HEK293 (cell line): ENCODE measurements at regions not wholly inside any gene's neighbourhood (a gene's known extent, or its start where the extent isn't known, plus 50 kb on each side); places are given as distances from the start of the nearest gene placed in this dataset.

Source experiments
- CTCF ChIA-PET: fragments of 350-600 bp; formaldehyde crosslinking; extraction: SDS; loops from one replicate; lab custom pipeline; 2021; ENCODE audit warnings: antibody characterized with exemption; lab: Yijun Ruan, JAX
- POLR2A ChIA-PET: fragments of 300-600 bp; formaldehyde crosslinking; extraction: SDS; loops from one replicate; lab custom pipeline; 2020; ENCODE audit warnings: antibody characterized with exemption, inconsistent platforms; lab: Yijun Ruan, JAX
- H3K27ac ChIP-seq: fragments of 200-500 bp; sonication (Bioruptor generic); 2 replicates; pipeline ENCODE4 v1.5.1; 2014; ENCODE audit warnings: low read depth, low read length, control low read depth, inconsistent platforms; ENCODE audit errors: extremely low read depth
- H3K36me3 ChIP-seq, 2 experiments: fragments of 200-500 bp in 1 of 2; sonication (Bioruptor generic) in 1 of 2; 1 replicate in 1 of 2; 2 replicates in 1 of 2; pipeline ENCODE4 v1.5.1; 2014 to 2017; ENCODE audit warnings: inconsistent platforms in 2 of 2, low read length in 2 of 2; ENCODE audit not compliant: control insufficient read depth in 2 of 2, insufficient read depth in 1 of 2
- H3K4me1 ChIP-seq: fragments of 200-500 bp; sonication (Bioruptor generic); 2 replicates; pipeline ENCODE4 v1.5.1; 2014; ENCODE audit warnings: mild to moderate bottlenecking, low read length, inconsistent platforms; ENCODE audit not compliant: control insufficient read depth, insufficient read depth
- H3K4me3 ChIP-seq: 2 replicates; pipeline ENCODE4 v1.5.1; 2011; ENCODE audit warnings: low read depth, mild to moderate bottlenecking, control low read depth, low read length, moderate library complexity
- H3K9me3 ChIP-seq: fragments of 200-500 bp; sonication (Bioruptor generic); 2 replicates; pipeline ENCODE4 v1.5.1; 2014; ENCODE audit warnings: low read depth, low read length, inconsistent platforms; ENCODE audit not compliant: control insufficient read depth, insufficient read depth
- CTCF ChIP-seq: fragments of 450-650 bp; formaldehyde crosslinking; IDR thresholded peaks from 2 replicates; pipeline ENCODE4 v1.5.1; 2016; ENCODE audit warnings: missing biosample characterization, missing genetic modification characterization
- GLI2 ChIP-seq: fragments of 450-650 bp; formaldehyde crosslinking; IDR thresholded peaks from 2 replicates; pipeline ENCODE4; 2017; ENCODE audit warnings: missing biosample characterization, missing genetic modification characterization, low read depth, borderline replicate concordance
- GLIS2 ChIP-seq: fragments of 450-650 bp; formaldehyde crosslinking; IDR thresholded peaks from 2 replicates; pipeline ENCODE4 v1.5.1; 2016; ENCODE audit warnings: missing biosample characterization, missing genetic modification characterization
- KLF9 ChIP-seq: fragments of 450-650 bp; formaldehyde crosslinking; IDR thresholded peaks from 2 replicates; pipeline ENCODE4 v1.5.1; 2016; ENCODE audit warnings: missing biosample characterization, missing genetic modification characterization, low read depth
- PRDM1 ChIP-seq: fragments of 450-650 bp; formaldehyde crosslinking; IDR thresholded peaks from 2 replicates; pipeline ENCODE4; 2016; ENCODE audit warnings: missing biosample characterization, missing genetic modification characterization
- PRDM4 ChIP-seq: fragments of 450-650 bp; formaldehyde crosslinking; IDR thresholded peaks from 2 replicates; pipeline ENCODE4 v1.5.1; 2017; ENCODE audit warnings: missing biosample characterization, missing genetic modification characterization
- REPIN1 ChIP-seq: fragments of 450-650 bp; formaldehyde crosslinking; IDR thresholded peaks from 2 replicates; pipeline ENCODE4 v1.5.1; 2017; ENCODE audit warnings: missing biosample characterization, missing genetic modification characterization, low read depth
- SP3 ChIP-seq: fragments of 450-650 bp; formaldehyde crosslinking; IDR thresholded peaks from 2 replicates; pipeline ENCODE4 v1.5.1; 2016; ENCODE audit warnings: missing biosample characterization, missing genetic modification characterization
- ZBTB26 ChIP-seq: fragments of 450-650 bp; formaldehyde crosslinking; optimal IDR thresholded peaks from 2 replicates; pipeline ENCODE3; 2016; ENCODE audit warnings: missing biosample characterization, mild to moderate bottlenecking, missing genetic modification characterization
- ZNF175 ChIP-seq: fragments of 450-650 bp; formaldehyde crosslinking; IDR thresholded peaks from 2 replicates; pipeline ENCODE4 v1.5.1; 2016; ENCODE audit warnings: missing biosample characterization, missing genetic modification characterization
- ZNF2 ChIP-seq: fragments of 450-650 bp; formaldehyde crosslinking; IDR thresholded peaks from 2 replicates; pipeline ENCODE4 v1.5.1; 2016; ENCODE audit warnings: missing biosample characterization, missing genetic modification characterization
- ZNF335 ChIP-seq: fragments of 450-650 bp; formaldehyde crosslinking; conservative IDR thresholded peaks from 2 replicates; pipeline ENCODE4 v1.5.1; 2016; ENCODE audit warnings: missing biosample characterization, missing genetic modification characterization
- ZNF341 ChIP-seq: fragments of 450-650 bp; formaldehyde crosslinking; IDR thresholded peaks from 2 replicates; pipeline ENCODE4; 2016; ENCODE audit warnings: low read depth, missing biosample characterization, missing genetic modification characterization
- ZNF394 ChIP-seq: fragments of 450-650 bp; formaldehyde crosslinking; IDR thresholded peaks from 2 replicates; pipeline ENCODE4 v1.5.1; 2016; ENCODE audit warnings: missing biosample characterization, missing genetic modification characterization, mild to moderate bottlenecking, moderate library complexity, borderline replicate concordance
- ZNF501 ChIP-seq: fragments of 450-650 bp; formaldehyde crosslinking; IDR thresholded peaks from 2 replicates; pipeline ENCODE4 v1.5.1; 2016; ENCODE audit warnings: missing biosample characterization, missing genetic modification characterization
- ZNF544 ChIP-seq: fragments of 450-650 bp; formaldehyde crosslinking; IDR thresholded peaks from 2 replicates; pipeline ENCODE4 v1.5.0; 2017; ENCODE audit warnings: missing biosample characterization, missing genetic modification characterization
- ZNF677 ChIP-seq: fragments of 450-650 bp; IDR thresholded peaks from 2 replicates; pipeline ENCODE4 v1.5.0; 2018; ENCODE audit warnings: missing biosample characterization, mild to moderate bottlenecking, missing genetic modification characterization, moderate library complexity
- ZNF747 ChIP-seq: fragments of 450-650 bp; formaldehyde crosslinking; IDR thresholded peaks from 2 replicates; pipeline ENCODE4 v1.5.1; 2016; ENCODE audit warnings: missing biosample characterization, missing genetic modification characterization
- TF ChIP-seq, protein P1 (sequence below): fragments of 450-650 bp; formaldehyde crosslinking; IDR thresholded peaks from 2 replicates; pipeline ENCODE4 v1.5.1; 2016; ENCODE audit warnings: missing biosample characterization, missing genetic modification characterization
- TF ChIP-seq, protein P2 (sequence below): fragments of 450-650 bp; formaldehyde crosslinking; IDR thresholded peaks from 2 replicates; pipeline ENCODE4; 2016; ENCODE audit warnings: missing biosample characterization, missing genetic modification characterization
- TF ChIP-seq, protein P3 (sequence below): fragments of 450-650 bp; formaldehyde crosslinking; IDR thresholded peaks from 2 replicates; pipeline ENCODE4 v1.5.1; 2017; ENCODE audit warnings: missing biosample characterization, missing genetic modification characterization
- TF ChIP-seq, protein P4 (sequence below): fragments of 450-650 bp; formaldehyde crosslinking; IDR thresholded peaks from 2 replicates; pipeline ENCODE4 v1.5.1; 2017; ENCODE audit warnings: missing biosample characterization, missing genetic modification characterization

DNA sequence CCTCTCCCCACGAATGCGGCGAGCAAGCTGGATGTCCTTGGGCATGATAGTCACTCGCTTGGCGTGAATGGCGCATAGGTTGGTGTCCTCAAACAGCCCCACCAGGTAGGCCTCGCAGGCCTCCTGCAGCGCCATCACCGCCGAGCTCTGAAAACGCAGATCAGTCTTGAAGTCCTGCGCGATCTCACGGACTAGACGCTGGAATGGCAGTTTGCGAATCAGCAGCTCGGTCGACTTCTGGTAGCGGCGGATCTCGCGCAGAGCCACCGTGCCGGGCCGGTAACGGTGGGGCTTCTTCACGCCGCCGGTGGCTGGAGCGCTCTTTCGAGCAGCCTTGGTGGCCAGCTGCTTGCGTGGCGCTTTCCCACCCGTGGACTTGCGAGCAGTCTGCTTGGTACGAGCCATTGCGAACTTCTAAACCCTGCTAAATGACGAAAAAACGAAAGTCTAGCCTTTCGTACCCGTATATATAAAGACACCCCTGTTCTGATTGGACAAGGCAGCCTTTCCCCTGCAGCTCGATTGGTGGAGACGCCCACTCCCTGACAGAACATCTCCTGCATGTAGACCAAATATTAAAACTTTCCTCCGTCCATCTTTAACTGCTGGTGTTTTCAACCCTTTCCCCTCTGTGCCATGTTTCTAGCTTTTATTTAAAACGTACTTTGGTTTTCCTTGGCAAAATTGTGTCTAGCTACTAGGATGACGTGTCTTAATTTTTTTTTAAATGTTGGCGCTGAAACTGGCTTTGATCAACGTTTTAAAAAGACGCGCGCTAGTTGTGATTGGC, 109.8 kb downstream of the HFE start:
- POLR2A ChIA-PET, result interaction anchor here (0.7 to 4.5 kb wide), 9 partner anchors 9 to 221 kb away, joined by 3 to 49 read pairs (median 12); a partner anchor contains a TSS
- Histone ChIP-seq H3K36me3 (peaks cover 0 to 5% of the 10 kb centered on the region in 2 experiments; a peak in 1 of 3 replicates), H3K4me3 (peak overlapping the region; percentile 29), H3K9me3 (no peaks in the 10 kb centered on the region), H3K27ac (no peak overlapping the region), H3K4me1 (no peaks in the 10 kb centered on the region)
- CTCF ChIA-PET, result interaction anchor here (0.7 to 1.8 kb wide), 4 partner anchors 8 to 53 kb away, joined by 3 to 8 read pairs (median 6); a partner anchor contains a TSS
- peak; percentile 28 for TF ChIP-seq ZBTB26 (tag by site-specific recombination)
- TF ChIP-seq ZNF341 (tag by site-specific recombination), result peak; percentile 39
- TF ChIP-seq, protein P1, sequence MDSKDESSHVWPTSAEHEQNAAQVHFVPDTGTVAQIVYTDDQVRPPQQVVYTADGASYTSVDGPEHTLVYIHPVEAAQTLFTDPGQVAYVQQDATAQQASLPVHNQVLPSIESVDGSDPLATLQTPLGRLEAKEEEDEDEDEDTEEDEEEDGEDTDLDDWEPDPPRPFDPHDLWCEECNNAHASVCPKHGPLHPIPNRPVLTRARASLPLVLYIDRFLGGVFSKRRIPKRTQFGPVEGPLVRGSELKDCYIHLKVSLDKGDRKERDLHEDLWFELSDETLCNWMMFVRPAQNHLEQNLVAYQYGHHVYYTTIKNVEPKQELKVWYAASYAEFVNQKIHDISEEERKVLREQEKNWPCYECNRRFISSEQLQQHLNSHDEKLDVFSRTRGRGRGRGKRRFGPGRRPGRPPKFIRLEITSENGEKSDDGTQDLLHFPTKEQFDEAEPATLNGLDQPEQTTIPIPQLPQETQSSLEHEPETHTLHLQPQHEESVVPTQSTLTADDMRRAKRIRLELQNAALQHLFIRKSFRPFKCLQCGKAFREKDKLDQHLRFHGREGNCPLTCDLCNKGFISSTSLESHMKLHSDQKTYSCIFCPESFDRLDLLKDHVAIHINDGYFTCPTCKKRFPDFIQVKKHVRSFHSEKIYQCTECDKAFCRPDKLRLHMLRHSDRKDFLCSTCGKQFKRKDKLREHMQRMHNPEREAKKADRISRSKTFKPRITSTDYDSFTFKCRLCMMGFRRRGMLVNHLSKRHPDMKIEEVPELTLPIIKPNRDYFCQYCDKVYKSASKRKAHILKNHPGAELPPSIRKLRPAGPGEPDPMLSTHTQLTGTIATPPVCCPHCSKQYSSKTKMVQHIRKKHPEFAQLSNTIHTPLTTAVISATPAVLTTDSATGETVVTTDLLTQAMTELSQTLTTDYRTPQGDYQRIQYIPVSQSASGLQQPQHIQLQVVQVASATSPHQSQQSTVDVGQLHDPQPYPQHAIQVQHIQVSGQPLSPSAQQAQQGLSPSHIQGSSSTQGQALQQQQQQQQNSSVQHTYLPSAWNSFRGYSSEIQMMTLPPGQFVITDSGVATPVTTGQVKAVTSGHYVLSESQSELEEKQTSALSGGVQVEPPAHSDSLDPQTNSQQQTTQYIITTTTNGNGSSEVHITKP, result no peak
- TF ChIP-seq ZNF544 (tag by site-specific recombination), result no peak
- TF ChIP-seq PRDM4 (tag by site-specific recombination), result no peak
- TF ChIP-seq SP3 (tag by site-specific recombination), result no peak
- TF ChIP-seq ZNF2 (tag by site-specific recombination), result peak; percentile 66; the same call in 1 of the 2 replicates
- TF ChIP-seq, protein P2, sequence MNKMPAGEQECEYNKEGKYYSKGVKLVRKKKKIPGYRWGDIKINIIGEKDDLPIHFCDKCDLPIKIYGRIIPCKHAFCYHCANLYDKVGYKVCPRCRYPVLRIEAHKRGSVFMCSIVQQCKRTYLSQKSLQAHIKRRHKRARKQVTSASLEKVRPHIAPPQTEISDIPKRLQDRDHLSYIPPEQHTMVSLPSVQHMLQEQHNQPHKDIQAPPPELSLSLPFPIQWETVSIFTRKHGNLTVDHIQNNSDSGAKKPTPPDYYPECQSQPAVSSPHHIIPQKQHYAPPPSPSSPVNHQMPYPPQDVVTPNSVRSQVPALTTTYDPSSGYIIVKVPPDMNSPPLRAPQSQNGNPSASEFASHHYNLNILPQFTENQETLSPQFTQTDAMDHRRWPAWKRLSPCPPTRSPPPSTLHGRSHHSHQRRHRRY (tag by site-specific recombination), result no peak
- 0 out of 2 replicates have a peak, but pooled peaks have one; percentile 10 for TF ChIP-seq KLF9 (tag by site-specific recombination)
- TF ChIP-seq REPIN1 (tag by site-specific recombination), result no peak
- 0 out of 2 replicates have a peak, but pooled peaks have one; percentile 17 for TF ChIP-seq ZNF335 (tag by site-specific recombination)
- TF ChIP-seq PRDM1 (tag by site-specific recombination), result peak; percentile 17; the same call in 1 of the 2 replicates
- peak; percentile 18; the same call in 1 of the 2 replicates for TF ChIP-seq GLIS2 (tag by site-specific recombination)
- TF ChIP-seq CTCF (tag by site-specific recombination), result 0 out of 2 replicates have a peak, but pooled peaks have one; percentile 12
- TF ChIP-seq GLI2 (tag by site-specific recombination), result no peak
- no peak for TF ChIP-seq ZNF394 (tag by site-specific recombination)
- TF ChIP-seq ZNF677 (tag by site-specific recombination), result no peak
- no peak for TF ChIP-seq ZNF175
- TF ChIP-seq, protein P3, sequence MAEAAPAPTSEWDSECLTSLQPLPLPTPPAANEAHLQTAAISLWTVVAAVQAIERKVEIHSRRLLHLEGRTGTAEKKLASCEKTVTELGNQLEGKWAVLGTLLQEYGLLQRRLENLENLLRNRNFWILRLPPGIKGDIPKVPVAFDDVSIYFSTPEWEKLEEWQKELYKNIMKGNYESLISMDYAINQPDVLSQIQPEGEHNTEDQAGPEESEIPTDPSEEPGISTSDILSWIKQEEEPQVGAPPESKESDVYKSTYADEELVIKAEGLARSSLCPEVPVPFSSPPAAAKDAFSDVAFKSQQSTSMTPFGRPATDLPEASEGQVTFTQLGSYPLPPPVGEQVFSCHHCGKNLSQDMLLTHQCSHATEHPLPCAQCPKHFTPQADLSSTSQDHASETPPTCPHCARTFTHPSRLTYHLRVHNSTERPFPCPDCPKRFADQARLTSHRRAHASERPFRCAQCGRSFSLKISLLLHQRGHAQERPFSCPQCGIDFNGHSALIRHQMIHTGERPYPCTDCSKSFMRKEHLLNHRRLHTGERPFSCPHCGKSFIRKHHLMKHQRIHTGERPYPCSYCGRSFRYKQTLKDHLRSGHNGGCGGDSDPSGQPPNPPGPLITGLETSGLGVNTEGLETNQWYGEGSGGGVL (tag by site-specific recombination), result no peak
- TF ChIP-seq ZNF747 (tag by site-specific recombination), result no peak
- TF ChIP-seq, protein P4, sequence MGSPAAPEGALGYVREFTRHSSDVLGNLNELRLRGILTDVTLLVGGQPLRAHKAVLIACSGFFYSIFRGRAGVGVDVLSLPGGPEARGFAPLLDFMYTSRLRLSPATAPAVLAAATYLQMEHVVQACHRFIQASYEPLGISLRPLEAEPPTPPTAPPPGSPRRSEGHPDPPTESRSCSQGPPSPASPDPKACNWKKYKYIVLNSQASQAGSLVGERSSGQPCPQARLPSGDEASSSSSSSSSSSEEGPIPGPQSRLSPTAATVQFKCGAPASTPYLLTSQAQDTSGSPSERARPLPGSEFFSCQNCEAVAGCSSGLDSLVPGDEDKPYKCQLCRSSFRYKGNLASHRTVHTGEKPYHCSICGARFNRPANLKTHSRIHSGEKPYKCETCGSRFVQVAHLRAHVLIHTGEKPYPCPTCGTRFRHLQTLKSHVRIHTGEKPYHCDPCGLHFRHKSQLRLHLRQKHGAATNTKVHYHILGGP (tag by site-specific recombination), result no peak
- TF ChIP-seq ZNF501 (tag by site-specific recombination), result 0 out of 2 replicates have a peak, but pooled peaks have one; percentile 29
